EH (cell line): ENCODE measurements at regions not wholly inside any gene's neighbourhood (a gene's known extent, or its start where the extent isn't known, plus 50 kb on each side); places are given as distances from the start of the nearest gene placed in this dataset.

Experiments used
- DNase-seq: peaks from one replicate; pipeline ENCODE4 v3.0.0-alpha.2; 2015; ENCODE audit warnings: low read depth

DNA sequence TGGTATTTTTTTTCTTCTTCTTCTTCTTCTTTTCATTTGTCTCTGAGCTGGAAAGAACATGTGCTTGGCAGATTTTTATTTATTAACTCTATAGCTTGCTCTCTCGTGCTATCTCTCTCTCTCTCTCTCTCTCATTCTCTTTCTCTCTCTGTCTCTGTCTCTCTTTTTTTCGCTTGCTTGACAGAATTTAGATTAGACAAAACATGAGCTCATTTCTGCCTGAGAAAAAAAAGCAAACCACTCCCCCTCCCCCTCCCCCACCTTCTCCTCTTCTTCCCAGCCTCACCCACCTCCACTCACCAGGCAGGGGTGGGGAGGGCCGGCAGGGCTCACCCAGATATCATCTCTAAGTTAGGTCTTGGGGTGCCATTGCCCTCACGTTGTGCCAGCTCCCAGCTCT is 81.5 kb downstream of the PJA1 start:
- DNase-seq: no peak

DNA sequence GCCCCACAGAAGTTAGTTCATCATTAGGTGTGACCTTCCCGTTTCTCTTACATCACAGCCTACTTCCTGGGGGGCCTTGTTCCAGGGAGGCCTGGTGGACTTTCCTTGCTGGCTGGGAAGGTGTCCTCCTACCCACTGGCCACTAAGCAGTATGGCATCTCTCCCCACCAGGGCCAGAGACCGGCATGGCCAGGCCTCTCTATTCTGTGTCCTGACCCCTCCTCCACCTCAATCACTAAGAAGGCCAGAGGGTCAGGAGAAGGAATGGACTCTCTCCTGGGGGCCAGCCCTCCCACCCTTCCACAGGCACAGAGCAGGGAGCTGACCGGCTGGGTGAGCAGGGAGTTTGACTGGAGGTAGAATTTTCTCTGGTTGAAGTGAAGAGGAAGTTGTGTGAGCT is 81.9 kb downstream of the PJA1 start:
- peak; percentile 49 for DNase-seq

DNA sequence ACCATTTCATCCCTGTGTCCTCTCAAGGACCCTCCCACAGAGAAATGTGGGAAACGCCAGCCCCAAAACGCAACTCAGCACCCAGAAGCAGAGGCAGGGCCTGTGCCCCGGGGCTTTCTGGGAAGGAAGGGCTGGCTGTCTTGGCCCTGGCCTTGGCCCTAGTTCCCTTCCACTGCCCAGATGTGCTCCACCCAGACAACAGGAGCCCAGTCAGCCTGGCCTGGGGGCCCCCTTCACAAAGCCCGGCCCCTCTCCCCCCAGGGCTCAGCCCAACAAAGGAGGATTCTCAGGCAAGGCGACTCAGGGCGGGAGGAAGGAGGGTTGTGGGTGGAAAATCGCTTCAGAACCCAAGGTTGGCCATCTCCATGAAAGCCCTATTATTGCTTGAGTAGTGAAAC is 82.5 kb downstream of the PJA1 start:
- no peak for DNase-seq

DNA sequence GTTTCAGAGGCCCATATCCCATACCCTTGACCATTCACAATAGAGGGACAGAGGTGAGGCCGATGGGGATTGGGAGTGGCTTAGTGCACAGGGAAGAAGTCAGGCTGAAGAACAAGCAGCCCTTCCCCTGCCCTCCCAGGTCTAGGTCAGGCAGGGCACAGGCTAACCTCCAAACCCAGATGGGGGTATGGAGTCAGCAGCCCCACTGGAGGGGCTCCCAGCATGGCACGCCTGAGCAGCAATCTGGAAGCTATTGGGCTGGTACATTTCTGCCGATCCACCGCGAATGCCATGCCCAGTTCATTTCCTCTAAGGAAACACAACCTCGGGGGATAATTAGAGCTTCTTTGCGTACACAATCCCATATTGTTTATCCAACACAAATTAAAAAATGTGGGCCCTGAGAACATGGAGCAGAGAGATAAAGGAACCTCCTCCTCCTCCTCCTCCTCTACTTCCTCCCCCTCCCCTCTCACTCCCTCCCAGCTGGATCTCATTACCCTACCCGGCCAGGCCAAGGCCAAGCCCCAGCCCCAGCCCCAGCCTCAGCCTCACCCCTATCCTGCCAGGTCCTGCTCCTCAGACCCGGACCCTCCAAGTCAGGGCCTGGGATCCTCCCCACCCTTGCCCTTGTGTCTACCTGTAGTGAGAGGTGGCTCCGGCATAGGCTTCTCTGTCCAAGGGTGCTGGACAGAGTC is 83.0 kb downstream of the PJA1 start:
- peak; percentile 44 for DNase-seq

DNA sequence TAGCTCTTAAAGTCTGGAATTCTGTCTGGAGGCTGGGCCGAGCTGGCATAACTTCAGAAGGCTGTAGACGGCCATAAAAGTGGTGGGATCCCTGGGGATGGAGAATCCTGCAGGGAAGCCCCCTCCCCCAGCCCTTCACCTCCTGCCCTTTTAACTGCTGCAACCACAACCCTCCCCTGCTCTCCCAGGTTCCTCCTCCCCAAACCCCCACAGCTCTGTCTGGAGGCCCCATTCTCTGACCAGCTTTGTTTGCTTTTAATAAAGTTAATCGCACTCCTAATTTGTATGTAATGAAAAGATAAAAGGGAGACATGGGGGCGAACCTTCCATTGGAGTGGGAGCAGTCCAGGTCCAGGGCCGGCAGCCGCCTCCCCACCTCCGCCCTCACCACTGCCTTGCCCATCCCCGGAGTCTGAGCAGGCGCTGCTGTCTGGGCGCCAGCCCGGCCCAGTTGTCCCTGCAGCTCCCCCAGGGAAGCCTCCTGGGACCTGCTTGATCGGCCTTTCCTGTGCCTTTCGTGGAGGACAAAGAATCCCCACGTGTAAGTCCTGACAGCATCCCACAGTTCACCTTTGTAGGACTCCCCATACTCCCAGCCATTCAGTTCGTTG is 84.3 kb downstream of the PJA1 start:
- no peak for DNase-seq

DNA sequence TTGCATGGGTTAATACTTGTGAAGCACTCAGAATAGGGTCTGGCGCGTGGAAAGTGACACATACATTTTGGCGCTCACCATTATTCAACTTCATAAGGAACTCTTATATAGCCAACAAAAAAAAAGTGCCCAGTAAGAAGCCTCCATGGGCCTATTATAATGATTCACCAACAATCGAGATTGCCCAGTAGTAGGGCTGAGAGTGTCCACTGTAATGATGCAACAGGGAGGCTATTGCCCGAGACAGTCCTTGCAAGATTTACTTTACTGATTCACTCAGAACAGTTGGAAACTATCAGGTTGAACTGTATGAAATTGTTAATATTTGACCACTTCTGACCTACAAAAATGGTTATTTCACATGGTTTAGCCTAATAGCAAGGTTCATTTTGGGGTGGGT is 86.0 kb downstream of the PJA1 start:
- no peak for DNase-seq

DNA sequence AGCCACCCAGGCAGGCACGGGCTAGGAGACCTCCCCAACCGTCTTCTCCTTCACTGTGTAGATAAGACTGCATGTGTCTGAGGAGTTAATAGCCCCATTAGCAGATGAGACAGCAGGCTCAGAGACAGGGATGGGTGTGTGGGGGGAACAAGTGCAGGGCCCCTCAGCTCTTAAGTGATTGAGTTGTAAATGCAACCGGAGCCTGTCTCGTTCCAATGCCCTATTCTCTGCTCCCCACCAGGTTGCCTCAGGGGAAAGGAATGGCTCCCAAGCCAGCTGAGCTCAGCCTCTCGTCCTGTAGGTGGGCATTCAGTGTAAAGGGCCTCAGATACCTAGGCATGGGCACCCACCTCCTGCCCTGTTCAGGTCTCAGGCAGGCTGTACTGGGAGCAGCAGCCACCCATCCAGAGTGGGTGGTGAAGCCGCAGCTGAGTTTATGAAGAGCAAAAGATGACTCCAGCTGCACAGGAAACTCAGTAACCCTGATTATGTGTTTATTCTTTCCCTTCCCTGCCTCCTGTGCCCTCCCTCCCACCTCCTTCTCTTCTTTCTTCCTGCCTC is 87.3 kb downstream of the PJA1 start:
- no peak for DNase-seq

DNA sequence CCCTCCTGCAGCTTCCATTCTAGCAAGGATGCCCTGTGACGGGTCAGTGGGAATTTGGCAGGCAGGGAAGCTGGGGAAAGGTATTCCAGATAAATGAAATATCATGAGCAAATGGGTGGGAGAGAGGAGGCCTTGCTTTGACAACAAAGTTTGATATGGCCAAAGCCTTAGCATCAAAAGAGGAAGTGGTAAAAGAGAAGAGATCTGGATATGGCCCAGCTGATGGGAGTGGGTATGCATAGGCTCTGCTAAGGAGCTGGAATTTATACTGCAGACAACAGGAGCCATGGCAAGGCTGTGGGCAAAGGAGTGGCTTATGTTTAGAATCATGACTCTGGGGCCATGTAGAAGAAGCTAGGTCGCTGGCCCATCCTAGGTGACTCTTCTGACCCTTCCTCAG is 89.2 kb downstream of the PJA1 start:
- DNase-seq: no peak

DNA sequence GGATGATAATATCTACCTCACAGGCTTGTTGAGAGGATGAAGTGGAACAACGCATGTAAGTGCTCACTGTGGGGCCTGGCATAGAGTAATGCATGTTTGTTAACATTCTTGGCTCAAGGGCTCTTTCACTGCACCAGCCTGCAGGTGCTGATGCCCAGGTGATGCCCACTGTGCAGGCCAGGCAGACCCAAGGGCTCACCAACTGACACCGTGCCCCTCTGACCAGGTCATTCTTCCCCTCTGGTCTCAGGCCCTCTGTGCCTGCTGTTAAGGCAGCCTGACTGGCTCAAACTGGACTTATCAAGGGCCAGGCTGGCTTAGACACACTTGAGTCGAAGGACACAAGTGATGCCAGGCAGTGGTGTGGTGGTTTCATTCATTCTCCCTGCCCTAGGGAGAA is 90.5 kb downstream of the PJA1 start:
- DNase-seq: no peak

DNA sequence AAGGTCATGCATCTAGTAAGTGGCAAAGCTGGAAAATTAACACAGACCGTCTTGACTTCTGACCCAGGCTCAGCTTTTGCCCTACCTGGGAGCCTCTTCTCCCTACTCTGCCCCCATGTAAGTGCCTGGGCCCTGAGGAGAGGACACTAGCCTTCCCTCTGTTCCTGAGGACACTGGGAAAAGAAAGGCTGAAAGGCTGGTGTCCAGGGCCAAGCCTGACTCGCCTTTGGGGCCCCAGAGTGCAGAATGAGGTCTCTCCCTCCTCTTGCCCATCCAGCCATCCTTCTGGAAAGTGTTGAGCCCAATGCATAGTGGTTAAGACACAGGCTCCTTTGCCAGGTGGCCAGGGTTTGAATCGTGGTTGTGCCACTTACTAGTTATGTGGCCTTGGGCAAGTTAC is 91.5 kb downstream of the PJA1 start:
- no peak for DNase-seq

DNA sequence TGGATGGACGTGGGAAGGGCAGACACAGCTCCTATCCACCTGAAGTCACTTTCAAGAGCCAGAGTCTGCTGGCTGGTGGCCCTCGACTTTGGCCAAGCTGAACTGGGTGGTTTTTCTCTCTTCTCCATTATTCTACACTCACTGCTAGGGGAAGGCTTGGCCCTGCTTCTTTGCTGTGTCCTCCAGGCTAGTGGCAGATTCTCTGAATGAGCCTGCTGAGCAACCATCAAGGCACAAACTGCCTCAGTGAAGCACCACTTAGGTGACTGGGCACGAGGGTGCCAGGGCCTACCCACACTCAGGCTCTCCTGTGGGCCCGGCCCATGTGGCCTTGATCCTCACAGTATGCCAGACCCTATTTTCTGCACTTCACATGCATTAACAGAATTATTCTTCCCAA is 92.0 kb downstream of the PJA1 start:
- DNase-seq: no peak

DNA sequence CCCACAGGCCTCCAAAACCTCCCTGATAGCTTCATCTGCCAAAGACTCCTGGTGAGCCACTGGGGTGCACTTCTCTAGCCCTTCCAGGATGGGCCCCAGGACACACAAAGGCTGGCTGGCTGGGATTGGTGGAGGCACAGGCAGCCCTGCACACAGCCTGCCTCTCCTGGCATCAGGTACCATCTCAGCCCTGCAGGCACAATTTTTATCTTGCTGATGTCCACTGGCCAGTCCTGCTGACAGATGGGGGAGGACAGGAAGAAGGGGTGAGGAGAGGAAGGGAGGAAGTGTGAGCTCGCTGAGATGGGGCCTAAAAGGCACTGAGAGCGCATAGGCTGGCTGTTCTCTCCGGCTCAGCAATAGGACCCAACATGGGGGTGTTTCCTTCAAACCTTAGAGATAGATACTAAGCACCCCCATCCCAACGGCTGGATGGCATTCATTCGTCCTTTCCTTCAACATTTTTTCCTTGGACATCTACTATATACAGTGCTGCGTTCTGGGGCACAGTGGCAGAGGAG is 92.7 kb downstream of the PJA1 start:
- no peak for DNase-seq

DNA sequence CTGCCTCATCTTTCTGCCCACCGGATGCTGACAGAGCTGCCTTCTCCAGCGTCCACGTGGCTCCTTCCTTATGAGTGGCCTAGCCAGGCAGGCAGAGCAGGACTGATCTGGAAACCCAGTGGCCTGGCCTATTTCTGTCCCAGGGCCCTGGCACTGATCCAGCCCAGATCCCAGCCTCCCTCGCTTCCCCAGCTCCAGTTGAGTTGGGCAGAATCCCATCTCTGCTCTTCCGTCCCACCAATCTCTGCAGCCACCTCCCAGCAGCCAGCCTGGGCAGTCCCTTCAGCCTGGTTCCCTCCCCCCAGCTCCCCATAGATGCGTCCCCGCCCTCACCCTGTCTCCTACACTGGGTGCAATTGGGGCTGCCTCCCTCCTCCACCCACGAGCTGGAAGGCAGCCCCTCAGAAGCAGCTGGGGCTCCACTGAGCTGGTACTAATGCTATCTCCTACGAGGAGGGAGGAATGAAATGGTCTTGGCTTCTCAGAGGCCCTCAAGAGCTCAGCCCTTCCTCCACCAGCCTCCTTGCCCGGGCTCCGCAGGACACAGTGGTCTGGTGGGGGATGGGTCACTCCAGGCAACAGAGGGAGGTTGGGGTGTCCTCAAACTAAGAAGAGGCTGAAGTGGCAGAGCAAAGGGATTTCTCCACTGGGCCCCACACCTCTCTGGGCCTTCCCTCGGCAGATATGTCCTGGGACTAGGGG is 94.2 kb downstream of the PJA1 start:
- DNase-seq: peak; percentile 12

DNA sequence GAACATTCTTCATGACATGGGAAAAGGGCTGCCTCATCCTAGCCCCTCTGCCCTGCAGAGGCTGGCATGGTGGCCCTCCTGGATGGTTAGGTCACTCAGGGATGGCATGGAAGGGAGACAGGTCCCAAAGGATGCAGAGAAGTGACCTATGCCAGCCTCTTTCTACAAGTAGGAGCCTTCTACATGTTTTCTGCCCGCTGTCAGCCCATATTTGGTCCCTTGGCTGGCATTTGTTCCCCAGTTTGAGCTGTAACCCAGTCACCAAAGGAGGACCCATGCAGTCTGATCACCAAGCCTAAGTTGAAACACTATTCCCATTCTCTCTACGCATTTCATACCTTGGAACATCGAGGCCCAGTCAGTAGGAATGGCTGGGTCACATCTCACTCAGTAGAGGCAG is 95.4 kb downstream of the PJA1 start:
- DNase-seq: no peak

DNA sequence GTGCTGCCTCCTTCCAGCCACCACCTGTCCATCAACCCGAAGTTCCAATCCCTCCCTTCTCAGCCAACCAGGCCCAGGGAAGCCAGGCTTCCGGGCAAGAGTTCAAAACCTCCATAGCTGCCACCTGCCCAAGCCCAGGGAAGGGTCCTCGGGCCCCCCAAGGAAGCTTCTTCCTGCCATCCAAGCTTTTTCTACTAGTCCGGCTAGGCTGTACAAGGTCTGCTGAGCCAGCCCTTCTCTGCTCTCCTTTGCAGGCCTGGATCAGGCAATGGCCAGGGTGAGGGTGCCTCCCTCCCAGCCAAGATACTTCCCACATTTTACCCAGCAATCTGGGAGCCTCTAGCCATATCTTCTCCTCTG is 96.2 kb downstream of the PJA1 start:
- no peak for DNase-seq

DNA sequence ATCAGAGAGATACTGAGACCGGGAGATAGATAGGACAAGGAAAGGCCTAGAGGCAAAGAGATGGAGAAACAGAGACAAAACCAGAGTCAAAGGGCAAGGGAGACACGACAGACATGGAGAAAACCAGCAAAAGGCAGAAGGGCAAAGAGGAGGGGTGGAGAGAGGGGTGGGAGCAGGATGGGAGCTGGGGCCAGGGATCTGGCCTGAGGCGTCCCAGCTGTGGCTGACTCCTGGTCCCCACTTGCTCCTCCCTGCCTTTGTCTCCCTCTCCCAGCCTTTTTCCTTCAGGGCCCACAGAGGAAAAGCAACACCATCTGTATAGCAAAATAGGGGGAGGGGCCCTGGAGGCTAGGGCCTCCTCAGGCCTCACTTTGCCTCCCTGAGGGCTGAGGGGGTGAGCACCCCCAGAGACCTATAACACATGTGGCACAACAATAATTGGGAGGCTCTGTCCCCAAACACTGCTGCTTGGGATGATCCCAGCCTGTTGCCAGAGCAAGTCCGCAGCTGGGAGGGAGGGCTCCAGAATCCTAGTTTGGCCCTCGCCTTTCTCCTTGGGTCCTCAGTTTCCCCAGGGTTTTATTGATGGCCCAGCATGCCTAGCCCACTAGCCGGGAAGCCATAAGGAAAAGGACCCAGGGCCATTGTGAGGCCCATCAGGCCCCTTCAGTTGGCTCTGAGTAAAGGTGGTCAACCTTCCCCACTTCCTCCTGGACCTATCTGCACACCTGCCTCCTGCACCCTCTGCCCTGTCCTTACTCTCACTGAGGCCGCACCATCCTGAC is 96.8 kb downstream of the PJA1 start:
- no peak for DNase-seq

DNA sequence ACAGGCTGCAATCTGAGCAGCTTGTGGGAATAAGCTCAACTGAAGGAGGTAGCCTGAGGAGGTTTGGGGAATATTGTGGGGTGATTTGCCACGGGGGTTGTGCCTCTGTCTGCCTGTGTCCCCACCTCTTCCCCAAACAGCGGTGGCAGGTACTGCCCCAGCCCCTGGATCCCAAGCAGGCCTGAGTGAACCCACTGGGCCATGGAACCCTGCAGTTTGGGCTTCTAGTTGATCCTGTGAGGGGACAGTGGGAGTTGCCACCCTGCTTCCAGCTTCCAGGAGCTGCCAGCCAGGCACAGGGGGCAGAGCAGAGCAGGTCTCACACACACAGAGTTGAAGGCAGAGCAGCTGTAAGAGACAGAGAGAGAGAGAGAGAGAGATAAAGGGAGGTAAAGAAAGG is 97.4 kb downstream of the PJA1 start:
- no peak for DNase-seq

DNA sequence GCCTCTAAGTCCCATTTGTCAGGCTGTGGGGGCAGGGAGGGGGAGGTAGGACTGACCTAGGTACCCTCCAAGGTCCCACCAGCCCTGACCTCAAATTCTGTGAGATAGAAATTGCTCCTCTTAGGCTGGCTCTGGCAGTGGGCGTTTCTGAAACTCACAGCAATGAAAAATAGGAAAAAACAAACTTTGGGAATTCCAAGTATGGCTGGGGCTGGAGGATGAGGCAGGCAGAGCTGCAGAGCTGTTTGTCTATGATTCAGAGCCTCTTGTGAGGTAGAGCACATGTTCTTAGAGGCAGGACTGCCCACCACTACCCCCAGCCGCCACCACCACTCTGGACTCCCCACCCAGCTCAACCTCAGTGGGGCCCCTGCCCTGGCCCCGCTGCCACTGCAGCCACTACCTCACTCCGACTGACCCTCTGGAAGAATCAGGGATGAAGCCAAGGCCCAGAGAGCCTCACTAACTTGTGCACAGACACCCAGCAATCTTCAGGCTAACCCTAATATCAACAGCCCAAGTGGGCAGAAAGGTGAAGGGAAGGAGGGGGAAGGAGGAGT is 98.2 kb downstream of the PJA1 start:
- peak; percentile 41 for DNase-seq

DNA sequence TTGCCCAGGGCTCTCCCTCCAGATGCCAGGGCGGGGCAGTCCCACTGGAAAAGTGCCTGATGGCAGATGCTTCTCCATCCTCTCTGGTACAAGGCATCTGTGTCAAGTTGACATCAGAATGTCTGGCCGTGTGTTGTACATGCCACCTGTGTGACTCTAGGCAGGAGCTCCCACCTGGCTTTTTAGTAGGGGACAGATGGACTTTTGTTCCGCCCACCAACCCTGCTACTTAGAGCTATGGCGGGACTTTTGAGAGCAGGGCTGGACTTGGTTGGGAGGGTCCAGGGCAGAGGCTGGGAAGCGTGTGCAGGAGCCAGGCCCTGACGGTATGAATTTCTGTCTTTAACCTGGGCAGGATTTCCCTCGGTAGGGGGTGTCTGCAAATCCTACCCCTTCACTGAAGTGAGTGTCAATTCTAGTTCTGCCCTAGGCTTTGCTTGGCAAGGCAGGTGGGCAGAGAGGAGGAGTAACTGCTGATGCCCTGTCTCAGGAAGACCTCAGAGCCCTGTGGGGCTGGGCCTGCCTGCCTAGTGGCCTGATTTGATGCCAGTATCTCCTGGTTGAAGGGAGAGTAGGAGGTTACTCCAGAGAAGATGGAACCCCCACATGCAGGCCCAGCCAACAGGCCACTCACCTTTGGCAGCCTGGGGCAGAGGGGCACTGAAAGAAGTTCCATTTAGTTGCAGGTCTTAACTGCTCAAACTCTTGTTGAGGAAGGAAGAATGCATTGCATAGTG is 99.1 kb downstream of the PJA1 start:
- DNase-seq: no peak

DNA sequence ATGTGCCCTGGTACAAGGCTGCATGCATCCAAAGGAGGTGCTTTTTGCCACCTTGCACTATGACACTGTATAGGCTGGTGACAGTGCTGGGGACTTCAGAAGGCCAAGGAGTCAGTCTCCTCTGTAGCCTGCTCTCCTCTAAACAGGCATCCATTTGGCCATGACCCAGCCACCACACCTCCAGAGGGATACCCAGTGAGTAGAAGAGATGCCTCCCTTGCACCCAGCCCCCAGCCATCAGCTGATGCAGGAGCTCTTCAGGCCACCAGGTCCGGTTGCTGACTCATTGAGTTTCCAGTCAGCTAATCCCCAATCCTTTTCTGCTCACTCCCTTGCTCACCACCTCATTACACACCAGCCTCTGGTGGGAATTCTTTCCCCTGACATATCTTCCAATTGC is 99.8 kb downstream of the PJA1 start:
- DNase-seq: peak; percentile 35

DNA sequence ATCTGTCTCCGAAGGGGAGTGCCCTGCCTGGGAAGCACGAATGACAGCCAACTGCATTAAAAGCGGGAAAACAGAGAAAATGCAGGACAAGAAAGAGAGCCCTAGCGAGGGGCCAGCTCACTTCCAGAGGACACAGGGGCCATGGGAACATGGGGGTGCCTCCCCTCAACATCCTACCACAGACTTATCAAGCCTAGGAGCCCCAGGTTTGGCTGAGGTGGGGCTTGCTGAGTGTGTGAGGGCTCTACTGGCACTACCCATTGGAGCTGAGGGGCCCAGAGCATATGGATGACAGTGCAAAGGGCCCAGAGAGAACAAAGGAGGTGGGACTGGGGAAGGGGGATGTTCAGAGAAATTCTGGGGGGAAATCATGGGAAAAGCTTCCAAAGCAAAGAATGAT is 101.8 kb downstream of the PJA1 start:
- DNase-seq: no peak
